SH-SY5Y (cell line): ENCODE measurements at regions not wholly inside any gene's neighbourhood (a gene's known extent, or its start where the extent isn't known, plus 50 kb on each side); places are given as distances from the start of the nearest gene placed in this dataset.

ENCODE experiments used
- GATA2 ChIP-seq: IDR thresholded peaks from 2 replicates; pipeline ENCODE4 v1.6.1; 2011; ENCODE audit warnings: mild to moderate bottlenecking, low read depth, low read length
- GATA3 ChIP-seq: IDR thresholded peaks from 2 replicates; pipeline ENCODE4 v1.6.1; 2011; ENCODE audit warnings: low read depth, mild to moderate bottlenecking, low read length, moderate library complexity

- TF ChIP-seq GATA2 (no peak), GATA3 (no peak)
These were observed 354.3 kb downstream of the KLF12 start for GRCh38 chr13:73779881-73780280.
